Cardiac muscle cell (in vitro differentiated cells and primary cell): ENCODE measurements at regions not wholly inside any gene's neighbourhood (a gene's known extent, or its start where the extent isn't known, plus 50 kb on each side); places are given as distances from the start of the nearest gene placed in this dataset.

Experiments
- DNase-seq, 2 donors: peaks; one replicate each; pipeline versions ENCODE4 v3.0.0 to v3.0.0-alpha.2; 2010 to 2017; ENCODE audit warnings: low read depth in 1 of 2, low spot score in 1 of 2
- H3K27ac ChIP-seq: fragments of 200-600 bp; sonication (generic); 2 replicates; pipeline ENCODE4 v1.5.1; 2016
- H3K27me3 ChIP-seq: fragments of 200-600 bp; sonication (generic); 2 replicates; pipeline ENCODE4 v1.6.0; 2016; ENCODE audit warnings: control low read depth
- H3K36me3 ChIP-seq: fragments of 200-600 bp; sonication (generic); 2 replicates; pipeline ENCODE4 v1.5.1; 2016; ENCODE audit warnings: control low read depth
- H3K4me1 ChIP-seq: fragments of 200-600 bp; sonication (generic); 2 replicates; pipeline ENCODE4 v1.8.1; 2017; ENCODE audit warnings: low read depth, mild to moderate bottlenecking, mixed run types
- H3K4me3 ChIP-seq: fragments of 200-600 bp; sonication (generic); 2 replicates; pipeline ENCODE4 v1.5.1; 2016; ENCODE audit warnings: mild to moderate bottlenecking
- H3K9me3 ChIP-seq: fragments of 200-600 bp; sonication (generic); 2 replicates; pipeline ENCODE4 v1.5.1; 2017; ENCODE audit warnings: low read depth, mild to moderate bottlenecking, control low read depth
- CTCF ChIP-seq: IDR thresholded peaks from 2 replicates; pipeline ENCODE4 v1.5.1; 2012; ENCODE audit warnings: low read depth, mild to moderate bottlenecking, low read length

DNA sequence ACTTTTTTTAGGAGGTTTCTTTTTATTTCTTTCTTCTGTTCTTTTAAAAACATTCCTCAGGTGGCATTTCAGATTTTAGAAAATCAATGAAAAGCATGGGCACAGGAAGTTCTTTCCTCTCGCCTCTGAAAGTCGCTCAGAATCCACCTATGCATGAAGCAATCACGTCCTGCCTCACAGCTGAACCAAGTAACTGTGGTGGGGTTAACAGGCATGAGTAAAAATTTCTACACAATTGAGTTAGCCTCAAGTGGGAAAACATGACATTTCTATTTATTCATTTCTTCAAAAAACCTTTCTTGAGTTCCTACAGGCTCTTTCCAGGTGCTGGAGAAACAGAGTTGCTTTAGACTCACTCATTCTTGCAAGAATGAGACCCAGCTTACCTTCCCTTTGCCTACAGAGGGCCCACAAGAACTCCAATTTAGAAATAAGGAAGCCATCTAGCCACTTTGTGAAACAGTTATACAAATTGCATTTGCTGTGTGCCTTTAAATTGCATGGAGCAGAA lies 508.9 kb upstream of the PKN2 start:
- no peak overlapping the region for H3K27ac ChIP-seq
- DNase-seq: no peak
- no peak overlapping the region for H3K4me3 ChIP-seq
- no peaks in the 10 kb centered on the region for H3K27me3 ChIP-seq
- H3K9me3 ChIP-seq: no peaks in the 10 kb centered on the region
- no peaks in the 10 kb centered on the region for H3K4me1 ChIP-seq
- no peaks in the 10 kb centered on the region for H3K36me3 ChIP-seq
- no peak for TF ChIP-seq CTCF

DNA sequence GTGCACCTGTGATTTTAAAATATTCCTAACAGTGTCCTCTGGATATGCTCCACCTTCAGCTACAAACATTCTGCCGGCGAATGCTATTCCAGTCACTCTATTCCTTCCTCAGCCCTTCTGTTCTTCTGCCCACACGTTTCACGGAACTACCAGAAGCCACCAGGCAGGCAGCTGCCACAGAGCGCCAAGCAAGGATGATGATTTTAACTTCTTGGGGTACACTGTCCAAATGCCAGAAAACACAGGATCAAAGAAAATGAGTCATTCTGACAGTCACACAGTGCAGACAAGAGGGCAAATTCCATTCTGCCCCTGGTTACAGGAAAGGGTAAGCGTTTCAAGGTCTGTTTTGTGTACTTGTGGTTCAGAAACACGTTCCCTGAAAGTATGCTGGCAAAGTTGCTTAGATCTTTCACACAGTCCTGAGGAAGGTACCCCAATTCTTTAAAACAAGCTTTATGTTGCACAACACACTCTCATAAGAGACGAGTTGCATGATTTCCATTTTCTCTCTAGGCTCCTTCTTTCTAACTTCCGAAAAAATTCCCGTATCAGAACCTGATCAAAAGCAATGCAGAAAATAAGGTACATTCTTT lies 508.3 kb upstream of the PKN2 start:
- Histone ChIP-seq H3K27me3 (no peaks in the 10 kb centered on the region), H3K9me3 (no peaks in the 10 kb centered on the region), H3K4me3 (no peak overlapping the region), H3K4me1 (no peaks in the 10 kb centered on the region), H3K36me3 (no peaks in the 10 kb centered on the region), H3K27ac (no peak overlapping the region)
- peak; percentile 2 to 13 for DNase-seq
- no peak for TF ChIP-seq CTCF

DNA sequence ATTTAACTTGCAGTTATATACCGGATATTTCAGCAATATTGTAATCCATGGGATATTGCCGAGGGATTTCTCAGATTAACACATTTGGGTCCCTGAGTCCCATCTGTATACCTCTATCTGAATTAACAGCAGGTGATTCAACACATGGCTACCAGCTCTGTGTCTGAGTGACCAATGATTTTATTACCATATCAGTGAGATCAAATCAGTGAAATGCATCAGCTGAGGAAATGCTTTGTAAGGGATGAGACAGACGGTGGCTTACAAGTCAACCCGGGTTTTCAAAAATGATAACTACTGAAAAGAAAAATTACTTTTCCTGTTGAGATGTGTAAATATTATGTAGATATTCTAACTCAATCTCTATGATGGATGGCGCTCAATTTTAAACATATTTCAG lies 504.1 kb upstream of the PKN2 start:
- Histone ChIP-seq H3K4me3 (no peak overlapping the region), H3K36me3 (no peaks in the 10 kb centered on the region), H3K27ac (no peak overlapping the region), H3K4me1 (no peaks in the 10 kb centered on the region), H3K27me3 (no peaks in the 10 kb centered on the region), H3K9me3 (no peaks in the 10 kb centered on the region)
- no peak for TF ChIP-seq CTCF
- DNase-seq: no peak

DNA sequence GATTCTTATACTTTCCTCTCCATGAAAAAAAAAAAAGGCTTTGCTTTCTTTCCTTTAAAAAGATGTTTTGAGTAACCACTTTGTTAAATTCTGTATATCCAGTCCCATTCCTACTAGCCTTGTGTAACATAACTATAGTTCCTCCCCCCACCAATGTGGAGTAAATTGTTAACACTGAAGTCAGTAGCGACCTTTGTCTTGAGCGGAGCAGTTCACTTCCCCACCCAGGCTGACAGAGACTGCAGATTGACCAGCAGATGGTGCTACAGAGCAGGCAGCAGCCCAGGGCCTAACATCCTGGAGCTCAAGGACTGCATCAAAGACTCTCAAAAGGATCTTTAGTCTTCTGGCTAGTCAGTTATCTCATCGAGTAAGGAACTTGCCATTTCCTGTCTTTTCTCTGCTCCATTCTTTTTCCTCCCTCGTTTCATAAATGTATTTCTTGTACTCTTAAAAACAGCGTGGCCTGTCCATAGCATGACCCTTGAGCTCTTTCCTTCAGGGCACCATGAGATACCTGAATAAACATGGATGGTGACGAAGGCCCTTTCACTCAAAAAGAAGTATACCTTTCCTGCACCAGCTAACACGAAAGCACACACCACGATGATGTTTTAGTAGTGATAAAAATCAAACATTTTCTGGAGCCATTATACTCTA lies 503.5 kb upstream of the PKN2 start:
- peak; percentile 99 for TF ChIP-seq CTCF
- Histone ChIP-seq H3K36me3 (no peaks in the 10 kb centered on the region), H3K4me3 (no peak overlapping the region), H3K27me3 (no peaks in the 10 kb centered on the region), H3K9me3 (no peaks in the 10 kb centered on the region), H3K27ac (no peak overlapping the region), H3K4me1 (no peaks in the 10 kb centered on the region)
- DNase-seq: peak; percentile 82 to 86

DNA sequence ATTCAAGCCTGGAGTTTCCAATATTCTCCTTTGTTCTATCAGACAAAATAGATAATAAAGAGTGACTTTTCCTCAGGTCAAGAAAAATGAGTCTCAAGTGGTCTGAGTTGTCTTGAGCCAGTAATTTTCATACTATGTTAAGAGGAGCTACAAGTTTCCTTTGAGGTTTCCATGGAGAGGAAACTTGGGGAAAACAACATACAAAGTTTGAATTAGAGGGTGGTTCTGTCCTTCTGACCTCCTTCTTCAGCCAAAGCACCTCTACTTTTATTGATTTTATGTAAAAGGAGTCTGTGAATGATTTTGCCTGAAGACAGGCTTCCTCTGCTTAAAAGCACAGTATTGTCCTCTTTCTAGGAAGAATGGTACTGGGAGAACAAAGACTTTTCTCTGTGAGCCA lies 497.2 kb upstream of the PKN2 start:
- no peaks in the 10 kb centered on the region for H3K36me3 ChIP-seq

More for the DNA sequence above, 497.2 kb upstream of the PKN2 start:
- no peak for DNase-seq
- Histone ChIP-seq H3K4me3 (no peak overlapping the region), H3K4me1 (no peaks in the 10 kb centered on the region), H3K27ac (no peak overlapping the region), H3K27me3 (no peaks in the 10 kb centered on the region), H3K9me3 (no peaks in the 10 kb centered on the region)
- no peak for TF ChIP-seq CTCF
